H1 (cell line): ENCODE measurements at regions not wholly inside any gene's neighbourhood (a gene's known extent, or its start where the extent isn't known, plus 50 kb on each side); places are given as distances from the start of the nearest gene placed in this dataset.

Experiments used
- CTCF ChIA-PET: fragments of 300-600 bp; sonication (Branson Sonifier 250); formaldehyde crosslinking; loops from one replicate; lab custom pipeline; 2021; ENCODE audit not compliant: partially characterized antibody; lab: Charles Lee
- POLR2A ChIA-PET: fragments of 300-600 bp; sonication (Branson Sonifier 250); formaldehyde crosslinking; loops from one replicate; lab custom pipeline; 2021; ENCODE audit warnings: inconsistent platforms; ENCODE audit not compliant: partially characterized antibody; lab: Charles Lee
- DNase-seq, 2 experiments: peaks; one replicate each; pipeline versions ENCODE4 v3.0.0 to v3.0.0-alpha.2; 2010 to 2022; ENCODE audit warnings: low spot score in 2 of 2, low read depth in 1 of 2, mixed read lengths in 1 of 2
- FAIRE-seq: peaks from 2 replicates; lab custom pipeline; 2011; peaks lifted over from hg19 to GRCh38; lab: Jason Lieb, UNC
- H2AFZ ChIP-seq: 2 replicates; pipeline ENCODE4 v1.8.1; 2012; ENCODE audit warnings: low read length, inconsistent platforms
- H2AK5ac ChIP-seq: 2 replicates; pipeline ENCODE4 v1.6.1; 2013; ENCODE audit warnings: low read depth, low read length
- H2BK120ac ChIP-seq: replicated peaks from 2 replicates; pipeline ENCODE3; 2013; ENCODE audit warnings: low read depth, low read length, inconsistent platforms
- H2BK12ac ChIP-seq: 2 replicates; pipeline ENCODE4 v1.6.1; 2013; ENCODE audit warnings: low read depth, low read length
- H2BK15ac ChIP-seq: 2 replicates; pipeline ENCODE4 v1.6.1; 2013; ENCODE audit warnings: low read length
- H2BK20ac ChIP-seq: 2 replicates; pipeline ENCODE4 v1.6.1; 2013; ENCODE audit warnings: low read length
- H2BK5ac ChIP-seq: 2 replicates; pipeline ENCODE4 v1.6.1; 2013; ENCODE audit warnings: low read depth, low read length
- H3K14ac ChIP-seq: 2 replicates; pipeline ENCODE4 v1.6.1; 2013; ENCODE audit warnings: inconsistent platforms; ENCODE audit not compliant: insufficient read length
- H3K18ac ChIP-seq: 2 replicates; pipeline ENCODE4 v1.6.1; 2013; ENCODE audit warnings: low read length; ENCODE audit errors: extremely low read depth
- H3K23ac ChIP-seq: 2 replicates; pipeline ENCODE4 v1.6.1; 2013; ENCODE audit warnings: inconsistent platforms; ENCODE audit not compliant: insufficient read length
- H3K23me2 ChIP-seq: 2 replicates; pipeline ENCODE4 v1.6.1; 2013; ENCODE audit warnings: low read depth, low read length
- H3K27ac ChIP-seq: 2 replicates; pipeline ENCODE4 v1.6.1; 2011; ENCODE audit warnings: low read depth, low read length, inconsistent platforms
- H3K27me3 ChIP-seq, 4 experiments: replicated peaks in 1 of 4; 1 replicate in 1 of 4; 2 replicates in 3 of 4; pipeline versions ENCODE4 v1.6.1 to v1.8.1; 2011 to 2013; ENCODE audit warnings: low read length in 3 of 4, mild to moderate bottlenecking in 3 of 4, inconsistent platforms in 2 of 4, mixed read lengths in 2 of 4, moderate library complexity in 1 of 4; ENCODE audit not compliant: control insufficient read depth in 3 of 4, insufficient read depth in 3 of 4; ENCODE audit errors: extremely low read depth in 1 of 4
- H3K36me3 ChIP-seq, 4 experiments: 2 replicates each; pipeline versions ENCODE4 v1.6.1 to v1.8.1; 2011 to 2013; ENCODE audit warnings: mild to moderate bottlenecking in 4 of 4, low read length in 3 of 4, moderate library complexity in 2 of 4, control low read depth in 1 of 4, inconsistent platforms in 1 of 4; ENCODE audit not compliant: insufficient read depth in 4 of 4, control insufficient read depth in 2 of 4
- H3K4ac ChIP-seq: replicated peaks from 2 replicates; pipeline ENCODE3; 2013; ENCODE audit warnings: low read length, low read depth, mixed read lengths, inconsistent platforms; ENCODE audit not compliant: insufficient read length
- H3K4me1 ChIP-seq, 4 experiments: replicated peaks in 1 of 4; 1 replicate in 1 of 4; 2 replicates in 3 of 4; pipeline versions ENCODE4 v1.6.1 to v1.8.1; 2011 to 2013; ENCODE audit warnings: low read length in 3 of 4, inconsistent platforms in 2 of 4, mixed read lengths in 1 of 4; ENCODE audit not compliant: insufficient read depth in 4 of 4, control insufficient read depth in 3 of 4
- H3K4me2 ChIP-seq, 2 experiments: 2 replicates each; pipeline versions ENCODE4 v1.6.1 to v1.8.1; 2011 to 2013; ENCODE audit warnings: low read depth in 2 of 2, low read length in 2 of 2, control low read depth in 1 of 2, inconsistent platforms in 1 of 2, mild to moderate bottlenecking in 1 of 2; ENCODE audit not compliant: insufficient read depth in 1 of 2
- H3K4me3 ChIP-seq, 4 experiments: fragments of 200-600, 300-600 bp in 1 of 4; sonication (generic), shearing (Covaris generic), sonication (Bioruptor Twin) in 1 of 4; 2 replicates each; pipeline versions ENCODE4 v1.5.1 to v1.8.1; 2011 to 2016; ENCODE audit warnings: low read length in 4 of 4, low read depth in 3 of 4, control low read depth in 2 of 4, inconsistent platforms in 2 of 4, mild to moderate bottlenecking in 2 of 4, mixed read lengths in 1 of 4, moderate library complexity in 1 of 4; ENCODE audit not compliant: insufficient read depth in 2 of 4; ENCODE audit errors: extremely low read depth in 1 of 4
- H3K56ac ChIP-seq: replicated peaks from 2 replicates; pipeline ENCODE3; 2013; ENCODE audit warnings: low read depth, mild to moderate bottlenecking, mixed read lengths, low read length, inconsistent platforms; ENCODE audit not compliant: insufficient read length
- H3K79me1 ChIP-seq: 2 replicates; pipeline ENCODE4 v1.6.1; 2013; ENCODE audit warnings: low read depth, low read length, control low read depth
- H3K79me2 ChIP-seq, 2 experiments: 2 replicates each; pipeline versions ENCODE4 v1.6.1 to v1.8.1; 2012 to 2013; ENCODE audit warnings: low read length in 2 of 2, mild to moderate bottlenecking in 2 of 2, inconsistent platforms in 1 of 2; ENCODE audit not compliant: insufficient read depth in 2 of 2, control insufficient read depth in 1 of 2
- H3K9ac ChIP-seq, 4 experiments: replicated peaks in 1 of 4; 1 replicate in 1 of 4; 2 replicates in 3 of 4; pipeline versions ENCODE4 v1.6.1 to v1.8.1; 2011 to 2013; ENCODE audit warnings: low read depth in 3 of 4, low read length in 3 of 4, control low read depth in 2 of 4, mild to moderate bottlenecking in 2 of 4, moderate library complexity in 2 of 4, inconsistent platforms in 1 of 4; ENCODE audit errors: extremely low read depth in 1 of 4
- H3K9me3 ChIP-seq, 2 experiments: 2 replicates each; pipeline versions ENCODE4 v1.6.1 to v1.8.1; 2012 to 2013; ENCODE audit warnings: mild to moderate bottlenecking in 2 of 2, moderate library complexity in 2 of 2, control low read depth in 1 of 2, inconsistent platforms in 1 of 2, low read depth in 1 of 2, low read length in 1 of 2, mixed read lengths in 1 of 2; ENCODE audit not compliant: insufficient read depth in 2 of 2
- H4K20me1 ChIP-seq, 2 experiments: replicated peaks in 1 of 2; 2 replicates each; pipeline versions ENCODE3 to v1.8.1; 2011 to 2013; ENCODE audit warnings: inconsistent platforms in 2 of 2, low read length in 2 of 2, mild to moderate bottlenecking in 1 of 2; ENCODE audit not compliant: insufficient read depth in 2 of 2, control insufficient read depth in 1 of 2
- H4K5ac ChIP-seq: 2 replicates; pipeline ENCODE4 v1.6.1; 2013; ENCODE audit warnings: low read length, low read depth, mixed read lengths, inconsistent platforms; ENCODE audit not compliant: insufficient read length
- H4K8ac ChIP-seq: 2 replicates; pipeline ENCODE4 v1.8.0; 2013; ENCODE audit warnings: mild to moderate bottlenecking, moderate library complexity, low read length, inconsistent platforms; ENCODE audit not compliant: insufficient read depth; ENCODE audit errors: extremely low read depth
- H4K91ac ChIP-seq: replicated peaks from 2 replicates; pipeline ENCODE3; 2013; ENCODE audit warnings: low read length, mixed read lengths, inconsistent platforms; ENCODE audit not compliant: insufficient read length
- CEBPB ChIP-seq: IDR thresholded peaks from 2 replicates; pipeline ENCODE4 v1.6.1; 2012; ENCODE audit warnings: low read depth, low read length
- CHD2 ChIP-seq: IDR thresholded peaks from 2 replicates; pipeline ENCODE4 v1.6.1; 2012; ENCODE audit warnings: low read length, improper control_type of control experiment
- EP300 ChIP-seq, 2 experiments: IDR thresholded peaks; 1 replicate in 1 of 2; 2 replicates in 1 of 2; pipeline ENCODE4 v1.6.1; 2011 to 2012; ENCODE audit warnings: low read depth in 2 of 2, low read length in 2 of 2, mild to moderate bottlenecking in 2 of 2, borderline replicate concordance in 1 of 2, inconsistent platforms in 1 of 2, moderate library complexity in 1 of 2
- MAFK ChIP-seq: IDR thresholded peaks from 2 replicates; pipeline ENCODE4 v1.6.1; 2012; ENCODE audit warnings: low read depth, mild to moderate bottlenecking, improper control_type of control experiment, low read length
- MAX ChIP-seq: IDR thresholded peaks from 2 replicates; pipeline ENCODE4 v1.6.1; 2012; ENCODE audit warnings: inconsistent platforms
- SAP30 ChIP-seq: fragments of 300-600 bp; sonication (generic); IDR thresholded peaks from 2 replicates; pipeline ENCODE4 v1.7.1; 2012; ENCODE audit warnings: low read length, moderate library complexity, mild to moderate bottlenecking, inconsistent platforms; ENCODE audit not compliant: insufficient read depth, insufficient replicate concordance
- TAF1 ChIP-seq: IDR thresholded peaks from 2 replicates; pipeline ENCODE4 v1.6.1; 2011; ENCODE audit warnings: mild to moderate bottlenecking, low read depth, low read length
- WGBS, 2 experiments: shearing (Covaris generic) in 1 of 2; methylation state at CpG; one replicate each; pipeline versions ENCODE4 v1.1.6 to v1.1.7; 2013 to 2015; ENCODE audit warnings: low lambda C conversion rate in 2 of 2, mixed read lengths in 2 of 2, inconsistent platforms in 1 of 2, low coverage in 1 of 2, missing lambda C conversion rate in 1 of 2; ENCODE audit not compliant: insufficient replicate concordance in 2 of 2, insufficient coverage in 1 of 2, insufficient read length in 1 of 2; ENCODE audit errors: extremely low coverage in 1 of 2, missing lambda C conversion rate in 1 of 2; 5-methylcytosine and 5-hydroxymethylcytosine counted together

- 95% methylated on average over 1 of the region's 1 CpG; no CpG with 5 or more reads in 1 of the 2 experiments for WGBS, 2 experiments
- POLR2A ChIA-PET, result no interaction called here
- no peak overlapping the region for H2BK12ac ChIP-seq
- TF ChIP-seq TAF1 (no peak), EP300 (IDR thresholded peaks at IDR 0.05; ENCODE audit: borderline replicate concordance in 1 of 2, low read depth in 2 of 2, low read length in 2 of 2) (no peak), CHD2 (no peak), SAP30 (no peak), MAFK (no peak), CEBPB (no peak), MAX (no peak)
These were observed 856.5 kb downstream of the GATA3 start for GRCh38 chr10:8911032-8911431.

More at GRCh38 chr10:8911032-8911431, 856.5 kb downstream of the GATA3 start:
- H2BK5ac ChIP-seq, result no peak overlapping the region
- no peak overlapping the region for H2BK15ac ChIP-seq
- no peaks in the 10 kb centered on the region for H3K36me3 ChIP-seq
- FAIRE-seq (no peak), DNase-seq (no peak)
- H3K4me1 ChIP-seq, result no peaks in the 10 kb centered on the region
- H3K23ac ChIP-seq, result no peak overlapping the region
- no peaks in the 10 kb centered on the region for H3K9me3 ChIP-seq
- CTCF ChIA-PET, result interaction anchor here (1.4 kb wide), 1 partner anchor 10 kb away, joined by 4 read pairs; no protein-coding TSS in a partner anchor
- no peak overlapping the region for H3K18ac ChIP-seq
- H2AFZ ChIP-seq, result no peak overlapping the region
- no peak overlapping the region for H3K56ac ChIP-seq
- H2AK5ac ChIP-seq, result no peak overlapping the region
- H2BK20ac ChIP-seq, result no peak overlapping the region
- H4K8ac ChIP-seq, result no peak overlapping the region
- H3K4me2 ChIP-seq, result no peak overlapping the region
- H3K79me2 ChIP-seq, result no peaks in the 10 kb centered on the region
- no peaks in the 10 kb centered on the region for H3K23me2 ChIP-seq
- no peaks in the 10 kb centered on the region for H4K20me1 ChIP-seq
- no peak overlapping the region for H3K14ac ChIP-seq
- H3K4me3 ChIP-seq, result no peak overlapping the region
- H2BK120ac ChIP-seq, result no peak overlapping the region
- H3K9ac ChIP-seq, result no peak overlapping the region
- no peaks in the 10 kb centered on the region for H3K79me1 ChIP-seq
- H3K4ac ChIP-seq, result no peak overlapping the region
- no peak overlapping the region for H4K5ac ChIP-seq
- H4K91ac ChIP-seq, result no peak overlapping the region
- H3K27me3 ChIP-seq, result no peaks in the 10 kb centered on the region
- no peak overlapping the region for H3K27ac ChIP-seq
